ENCODE measurements at regions not wholly inside any gene's neighbourhood (a gene's known extent, or its start where the extent isn't known, plus 50 kb on each side); places are given as distances from the start of the nearest gene placed in this dataset.

GRCh38 chr12:91704446-91704845 is 441.2 kb downstream of the BTG1 start:
- no peak for TF ChIP-seq CTCF (IDR thresholded peaks at IDR 0.05)
- no peak for TF ChIP-seq POLR2AphosphoS5 (IDR thresholded peaks at IDR 0.05)
- no peak for TF ChIP-seq POLR2A (IDR thresholded peaks at IDR 0.05)
